OCI-LY7 (cell line): ENCODE measurements at regions not wholly inside any gene's neighbourhood (a gene's known extent, or its start where the extent isn't known, plus 50 kb on each side); places are given as distances from the start of the nearest gene placed in this dataset.

ENCODE experiments used
- BruUV-seq: library from RNA; stranded (reverse); fragments of 400-500 nt; replicated peaks from 2 replicates; lab custom pipeline; 2021; lab: Mats Ljungman, UMichigan
- CTCF ChIA-PET: fragments of 300-600 bp; sonication (Branson Sonifier 250); formaldehyde crosslinking; loops from one replicate; lab custom pipeline; 2022; ENCODE audit warnings: antibody characterized with exemption; ENCODE audit not compliant: unreplicated experiment; lab: Charles Lee
- POLR2A ChIA-PET: fragments of 300-600 bp; sonication (Branson Sonifier 250); formaldehyde crosslinking; loops from one replicate; lab custom pipeline; 2022; ENCODE audit warnings: antibody characterized with exemption; lab: Charles Lee
- DNase-seq: peaks from one replicate; pipeline ENCODE4 v3.0.0-alpha.2; 2015; ENCODE audit warnings: low spot score
- H2AFZ ChIP-seq: fragments of 200-600 bp; sonication (generic), shearing (Covaris generic); 2 replicates; pipeline ENCODE4 v1.6.1; 2014; ENCODE audit warnings: mild to moderate bottlenecking, antibody characterized with exemption, low read length, moderate library complexity
- H3K27ac ChIP-seq: fragments of 200-600 bp; sonication (generic); 2 replicates; pipeline ENCODE4 v1.5.1; 2014; ENCODE audit warnings: mixed run types, low read depth, mild to moderate bottlenecking, moderate library complexity, low read length, inconsistent platforms; ENCODE audit not compliant: poor library complexity, severe bottlenecking
- H3K36me3 ChIP-seq: fragments of 200-600 bp; sonication (generic); 2 replicates; pipeline ENCODE4 v1.6.1; 2014; ENCODE audit warnings: mild to moderate bottlenecking, antibody characterized with exemption, low read length, moderate library complexity, mixed read lengths; ENCODE audit not compliant: insufficient read depth
- H3K4me1 ChIP-seq: fragments of 200-600 bp; sonication (generic); 2 replicates; pipeline ENCODE4 v1.5.1; 2014; ENCODE audit warnings: mild to moderate bottlenecking, low read length; ENCODE audit not compliant: insufficient read depth, poor library complexity, severe bottlenecking
- H3K4me2 ChIP-seq: fragments of 200-600 bp; sonication (generic); 2 replicates; pipeline ENCODE4 v1.6.1; 2014; ENCODE audit warnings: mild to moderate bottlenecking, low read length
- H3K4me3 ChIP-seq: fragments of 200-600 bp; sonication (generic); 2 replicates; pipeline ENCODE4 v1.5.1; 2014; ENCODE audit warnings: mild to moderate bottlenecking, low read depth, low read length; ENCODE audit not compliant: poor library complexity, severe bottlenecking
- H3K79me2 ChIP-seq: fragments of 200-600 bp; sonication (generic); 2 replicates; pipeline ENCODE4 v1.6.1; 2016; ENCODE audit warnings: low read depth, mild to moderate bottlenecking, low read length, moderate library complexity, mixed read lengths; ENCODE audit not compliant: insufficient read depth
- H3K9me2 ChIP-seq: fragments of 200-600 bp; sonication (generic); 2 replicates; pipeline ENCODE4 v1.6.1; 2016; ENCODE audit warnings: mild to moderate bottlenecking, low read length, mixed read lengths; ENCODE audit not compliant: insufficient read depth
- H3K9me3 ChIP-seq: fragments of 200-600 bp; sonication (generic); 2 replicates; pipeline ENCODE4 v1.6.1; 2014; ENCODE audit warnings: mild to moderate bottlenecking, mixed run types, low read length, mixed read lengths
- H4K20me1 ChIP-seq: fragments of 200-600 bp; sonication (generic); 2 replicates; pipeline ENCODE4 v1.6.1; 2014; ENCODE audit warnings: mild to moderate bottlenecking, antibody characterized with exemption, low read length, moderate library complexity, mixed read lengths; ENCODE audit not compliant: insufficient read depth
- CTCF ChIP-seq: fragments of 200-600 bp; sonication (generic); conservative IDR thresholded peaks from 2 replicates; pipeline ENCODE4 v1.5.1; 2014; ENCODE audit warnings: mild to moderate bottlenecking, antibody characterized with exemption, low read length, moderate library complexity, mixed read lengths
- EZH2phosphoT487 ChIP-seq: fragments of 200-600 bp; sonication (generic); IDR thresholded peaks from 2 replicates; pipeline ENCODE4 v1.6.1; 2018; ENCODE audit warnings: low read depth, borderline replicate concordance, mild to moderate bottlenecking, mixed run types, antibody characterized with exemption, low read length, moderate library complexity, mixed read lengths
- intact Hi-C: fragments of 100-400 bp; cut with micrococcal nuclease; formaldehyde crosslinking; loops from one replicate; pipeline ENCODE4 v1.10.0; 2022; ENCODE audit not compliant: unreplicated experiment

- Histone ChIP-seq H4K20me1 (no peaks in the 10 kb centered on the region), H3K36me3 (no peaks in the 10 kb centered on the region), H3K4me3 (no peak overlapping the region), H3K4me2 (no peak overlapping the region), H3K27ac (no peak overlapping the region), H2AFZ (no peak overlapping the region), H3K9me3 (peaks cover 4% of the 10 kb centered on the region; the same call in 1 of the 2 replicates), H3K4me1 (no peaks in the 10 kb centered on the region), H3K79me2 (no peaks in the 10 kb centered on the region), H3K9me2 (no peaks in the 10 kb centered on the region)
- DNase-seq, result no peak
- TF ChIP-seq EZH2phosphoT487 (no peak), CTCF (no peak)
- no TSS peak for BruUV-seq
- intact Hi-C loops, result no loop called here
- POLR2A ChIA-PET, result interaction anchor here (0.7 kb wide), 2 partner anchors 77 to 561 kb away, joined by 3 to 10 read pairs; no protein-coding TSS in a partner anchor
- CTCF ChIA-PET, result no interaction called here
Measured at GRCh38 chr7:118110178-118110925, 73.6 kb upstream of the LSM8 start.

- Histone ChIP-seq H3K4me2 (no peak overlapping the region), H3K27ac (no peak overlapping the region), H3K4me3 (no peak overlapping the region), H3K9me2 (no peaks in the 10 kb centered on the region), H4K20me1 (no peaks in the 10 kb centered on the region), H2AFZ (no peak overlapping the region), H3K9me3 (peaks cover 4% of the 10 kb centered on the region; the same call in 1 of the 2 replicates), H3K36me3 (no peaks in the 10 kb centered on the region), H3K79me2 (no peaks in the 10 kb centered on the region), H3K4me1 (no peaks in the 10 kb centered on the region)
- POLR2A ChIA-PET, result no interaction called here
- intact Hi-C loops, result no loop called here
- no TSS peak for BruUV-seq
- no peak for TF ChIP-seq CTCF
- no peak for TF ChIP-seq EZH2phosphoT487
- no peak for DNase-seq
- CTCF ChIA-PET, result no interaction called here
Measured at GRCh38 chr7:118111347-118111746, 72.6 kb upstream of the LSM8 start.

- no peak overlapping the region for H3K4me2 ChIP-seq
- no TSS peak for BruUV-seq
- H3K9me3 ChIP-seq, result peaks cover 4% of the 10 kb centered on the region; the same call in 1 of the 2 replicates
- no peaks in the 10 kb centered on the region for H3K36me3 ChIP-seq
- no peaks in the 10 kb centered on the region for H3K4me1 ChIP-seq
- TF ChIP-seq CTCF (no peak), EZH2phosphoT487 (no peak)
- no peaks in the 10 kb centered on the region for H3K9me2 ChIP-seq
- no peak for DNase-seq
- H3K27ac ChIP-seq, result no peak overlapping the region
- H3K4me3 ChIP-seq, result no peak overlapping the region
- CTCF ChIA-PET, result no interaction called here
- intact Hi-C loops, result no loop called here
- H2AFZ ChIP-seq, result no peak overlapping the region
- H4K20me1 ChIP-seq, result no peaks in the 10 kb centered on the region
- POLR2A ChIA-PET, result interaction anchor here (0.6 kb wide), 1 partner anchor 282 kb away, joined by 3 read pairs; no protein-coding TSS in a partner anchor
- no peaks in the 10 kb centered on the region for H3K79me2 ChIP-seq
Measured at GRCh38 chr7:118114175-118114574, 69.8 kb upstream of the LSM8 start.
